GM18873 (cell line): ENCODE measurements at regions not wholly inside any gene's neighbourhood (a gene's known extent, or its start where the extent isn't known, plus 50 kb on each side); places are given as distances from the start of the nearest gene placed in this dataset.

Experiments
- ATAC-seq: cut with Tn5 transposase; IDR thresholded peaks from one replicate; pipeline ENCODE4 v1.9.1; 2021; ENCODE audit warnings: mild to moderate bottlenecking, moderate library complexity, moderate number of reproducible peaks; ENCODE audit not compliant: unreplicated experiment, low FRiP score

- no peak for ATAC-seq
These were observed 136.9 kb upstream of the PFN2 start for GRCh38 chr3:150107429-150108175.

- ATAC-seq = no peak
These were observed 136.2 kb upstream of the PFN2 start for GRCh38 chr3:150106740-150107428.

GRCh38 chr3:150105886-150106612 is 135.4 kb upstream of the PFN2 start:
- no peak for ATAC-seq

- ATAC-seq = no peak
These were observed 134.3 kb upstream of the PFN2 start for GRCh38 chr3:150105025-150105424.

- no peak for ATAC-seq
These were observed 133.9 kb upstream of the PFN2 start for GRCh38 chr3:150104564-150104963.

DNA sequence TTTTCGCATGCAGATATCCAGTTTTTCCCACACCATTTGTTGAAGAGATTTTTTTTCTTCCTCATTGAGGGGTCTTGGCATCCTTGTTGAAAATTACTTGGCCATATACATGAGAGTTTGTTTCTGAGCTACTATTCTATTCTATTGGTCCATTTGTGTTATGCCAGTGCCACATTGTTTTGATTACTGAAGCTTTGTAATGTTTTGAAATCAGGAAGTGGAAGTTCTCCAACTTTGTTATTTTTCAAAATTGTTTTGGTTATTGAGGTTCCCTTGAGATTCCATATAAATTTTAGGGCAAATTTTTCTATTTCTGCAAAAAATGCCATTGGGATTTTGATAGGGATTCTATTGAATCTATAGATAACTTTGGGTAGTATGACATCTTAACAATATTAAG is 130.3 kb upstream of the PFN2 start:
- no peak for ATAC-seq

DNA sequence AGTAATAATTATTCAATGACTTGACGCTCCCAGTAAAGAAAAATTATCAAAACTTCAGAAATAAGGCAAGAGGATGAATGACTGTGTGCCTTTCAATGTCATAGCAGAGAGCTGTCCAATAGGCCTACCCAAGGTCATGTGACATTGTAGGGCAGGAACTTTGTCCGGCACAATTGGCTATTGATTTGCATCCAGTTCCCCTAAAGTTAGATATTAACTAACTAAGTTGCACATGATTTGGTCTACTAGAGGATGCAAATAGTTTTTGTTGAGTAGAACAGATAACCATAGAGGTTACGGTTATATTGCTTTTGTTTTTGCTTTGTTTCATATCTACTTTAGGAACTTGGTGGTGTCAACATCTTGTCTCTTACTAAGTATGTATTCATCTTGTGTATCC is 127.9 kb upstream of the PFN2 start:
- peak; percentile 56 for ATAC-seq

DNA sequence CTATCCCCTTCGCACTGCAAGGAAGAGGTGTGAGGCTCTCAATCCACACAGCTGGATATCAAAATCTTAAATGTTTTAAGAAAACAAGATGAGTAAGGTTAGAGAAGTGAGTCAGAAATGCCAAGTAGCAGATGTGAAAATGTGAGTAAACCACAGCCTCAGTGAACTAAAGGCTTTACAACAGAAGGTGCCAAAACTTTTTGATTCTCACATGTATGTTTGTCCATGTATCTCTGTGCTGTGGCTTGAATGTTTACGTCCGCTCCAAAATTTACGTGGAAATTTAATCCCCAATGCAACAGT is 126.8 kb upstream of the PFN2 start:
- no peak for ATAC-seq

DNA sequence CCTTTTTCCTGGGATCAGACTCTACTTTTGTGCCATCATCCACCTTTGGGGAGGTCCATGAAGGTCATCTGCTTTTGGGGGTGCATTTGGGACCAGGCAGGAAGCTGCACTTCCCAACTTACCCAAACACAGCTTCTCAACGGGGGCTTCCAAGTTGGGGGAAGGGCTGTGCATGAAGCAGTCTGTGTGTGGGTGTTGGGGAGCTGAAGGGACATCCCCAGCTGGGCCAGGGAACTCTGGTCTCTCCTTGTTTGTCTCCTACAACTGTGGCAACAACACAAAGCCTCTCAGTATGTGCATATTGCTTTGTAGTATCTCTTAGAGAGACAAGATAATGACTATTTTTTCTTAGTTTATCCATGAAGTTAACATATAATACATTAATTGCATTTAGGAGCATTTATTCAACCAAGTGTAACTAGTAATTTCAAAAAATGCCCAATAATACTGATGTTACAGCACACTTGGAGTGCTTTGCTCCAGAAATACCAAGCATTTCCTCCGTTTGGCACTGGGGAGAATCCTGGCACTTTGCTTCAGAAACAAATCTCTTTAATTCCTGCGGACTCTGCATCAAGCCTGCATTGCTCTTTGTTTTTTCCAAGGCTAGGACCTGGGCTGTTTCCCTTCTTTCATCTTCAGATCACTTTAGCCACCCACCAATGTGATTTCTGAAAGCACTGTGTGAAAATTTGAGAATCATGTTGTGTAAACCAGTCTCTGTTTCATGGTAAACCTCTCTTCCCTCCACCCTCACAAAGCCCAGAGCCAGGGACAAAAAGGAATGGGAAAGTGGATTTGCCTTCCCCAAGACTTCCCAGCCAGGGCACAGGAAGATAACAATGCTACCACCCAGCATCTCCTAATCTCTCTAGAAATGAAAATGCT is 126.2 kb upstream of the PFN2 start:
- ATAC-seq = no peak

DNA sequence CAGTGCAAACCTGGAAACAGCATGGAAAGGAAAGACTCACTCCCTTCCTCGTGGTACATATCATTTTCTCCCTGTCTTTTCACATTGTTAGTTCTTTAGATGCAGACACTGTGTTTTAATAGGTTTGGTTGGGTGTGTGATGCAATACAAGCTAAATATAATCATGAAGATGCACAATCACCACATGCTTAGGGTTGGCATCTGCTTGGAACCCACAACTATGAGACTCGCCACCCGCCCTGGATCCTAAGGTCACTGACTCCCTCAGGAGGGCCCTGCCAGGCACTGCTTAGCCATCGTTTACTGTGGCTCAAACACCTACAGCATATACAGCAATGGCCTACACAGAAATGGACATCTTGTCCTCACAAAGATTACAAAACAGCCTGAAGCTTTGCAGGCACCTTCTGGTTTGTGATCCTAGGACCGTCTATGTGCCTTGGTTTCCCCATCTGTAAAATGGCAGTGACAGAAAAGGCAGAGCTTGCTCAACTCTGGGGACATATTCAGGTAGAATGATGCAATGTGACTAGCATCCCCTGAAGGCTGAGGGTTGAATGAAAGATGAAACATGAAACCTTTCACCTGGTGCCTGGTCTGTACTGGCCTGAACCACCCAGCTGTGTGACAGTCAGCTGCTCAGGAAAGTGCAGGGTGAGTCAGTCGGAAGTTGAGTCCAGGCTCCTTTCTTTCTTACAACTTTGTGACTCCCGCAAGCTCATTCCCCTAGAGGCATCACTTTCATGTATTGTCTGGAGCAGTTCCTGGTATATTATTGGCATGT is 123.6 kb upstream of the PFN2 start:
- no peak for ATAC-seq

GRCh38 chr3:150091626-150092025 is 120.9 kb upstream of the PFN2 start:
- no peak for ATAC-seq

DNA sequence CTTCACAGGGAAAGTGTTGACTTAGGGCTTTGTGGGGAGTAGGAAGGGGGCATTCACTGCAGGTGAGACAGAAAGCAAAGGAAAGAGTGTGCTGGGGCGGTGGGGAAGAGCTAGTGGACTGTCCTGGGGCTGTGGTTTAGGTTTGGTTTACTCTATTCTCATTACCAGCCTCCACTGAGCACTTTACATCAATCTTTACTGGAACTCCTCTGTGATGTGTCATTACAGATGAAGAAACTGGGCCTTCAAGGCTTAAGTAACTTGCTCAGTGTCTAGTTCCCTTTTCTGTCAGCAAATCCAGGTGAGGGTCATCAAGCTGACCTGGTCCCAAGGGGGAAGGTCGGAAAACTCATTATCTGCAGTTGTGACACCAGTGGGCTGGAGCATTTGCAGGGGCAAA is 120.2 kb upstream of the PFN2 start:
- no peak for ATAC-seq

GRCh38 chr3:150090006-150090405 is 119.3 kb upstream of the PFN2 start:
- no peak for ATAC-seq

DNA sequence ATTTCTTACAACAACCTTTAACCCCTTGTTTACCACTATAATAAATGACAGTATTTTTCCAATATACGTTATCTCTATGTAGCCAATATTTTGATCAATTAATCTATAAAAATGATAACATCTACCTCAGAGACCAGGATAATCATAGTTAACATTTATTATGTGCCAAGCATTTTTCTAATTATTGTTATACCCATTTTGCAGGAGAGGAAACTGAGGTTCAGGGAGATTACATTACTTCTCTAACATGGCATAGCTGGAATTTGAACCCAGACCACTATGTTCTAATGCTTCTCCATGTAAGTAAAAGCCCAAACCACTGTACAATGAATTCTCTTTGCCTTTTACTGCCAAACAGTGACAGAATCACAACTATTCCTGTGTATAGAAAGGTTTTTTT is 113.4 kb upstream of the PFN2 start:
- no peak for ATAC-seq

DNA sequence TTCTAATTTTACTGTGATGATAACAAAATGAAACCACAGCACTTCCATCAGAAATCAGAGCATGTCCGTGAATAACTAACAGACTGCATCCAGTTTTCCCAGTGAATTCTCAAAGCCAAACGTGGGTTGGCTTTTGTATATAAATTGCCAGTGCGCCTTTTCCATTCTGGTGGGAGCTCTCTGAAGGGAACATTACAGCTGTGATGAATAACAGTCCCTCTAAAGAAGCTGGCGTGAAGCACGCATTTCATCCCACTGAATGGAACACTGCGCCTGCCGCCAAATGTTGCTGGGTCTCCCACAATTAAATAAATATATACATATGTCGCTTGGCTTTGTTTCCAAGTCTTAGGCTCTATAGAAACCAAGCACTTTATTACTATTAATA is 113.0 kb upstream of the PFN2 start:
- no peak for ATAC-seq

DNA sequence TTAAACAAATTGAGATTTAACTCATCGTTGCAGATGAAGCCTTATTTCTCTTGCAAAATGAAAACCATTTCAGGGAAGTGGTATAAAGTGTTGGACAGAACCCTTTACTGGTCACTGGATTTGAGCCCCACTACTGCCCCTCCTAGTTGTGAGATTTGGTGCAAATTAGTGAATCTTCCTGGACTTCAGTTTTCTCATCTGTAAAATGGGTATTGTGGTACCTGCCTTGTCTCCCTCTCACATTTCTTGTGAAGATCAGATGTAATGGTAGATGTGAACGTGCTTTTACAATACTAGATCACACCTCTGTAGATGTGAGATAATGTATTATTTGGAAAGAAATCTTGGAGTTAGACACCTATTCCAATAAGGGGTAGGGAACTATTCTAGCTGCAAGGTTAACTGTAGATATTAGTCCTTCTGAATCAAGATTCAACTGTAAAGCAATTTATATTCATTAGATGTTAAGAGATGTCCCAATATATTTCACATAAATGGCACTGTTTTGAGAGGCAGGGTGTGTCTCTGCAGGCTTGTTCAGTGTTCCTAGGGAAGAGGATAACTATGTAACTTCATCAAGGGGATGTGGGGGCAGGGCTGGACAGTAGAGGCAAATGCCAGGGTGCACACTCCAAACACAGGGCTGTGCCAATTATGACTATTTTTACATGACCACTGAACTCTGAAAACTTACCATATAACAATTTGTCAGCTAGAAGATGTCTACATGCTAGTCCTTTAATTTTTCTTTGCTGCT is 112.4 kb upstream of the PFN2 start:
- ATAC-seq = no peak

DNA sequence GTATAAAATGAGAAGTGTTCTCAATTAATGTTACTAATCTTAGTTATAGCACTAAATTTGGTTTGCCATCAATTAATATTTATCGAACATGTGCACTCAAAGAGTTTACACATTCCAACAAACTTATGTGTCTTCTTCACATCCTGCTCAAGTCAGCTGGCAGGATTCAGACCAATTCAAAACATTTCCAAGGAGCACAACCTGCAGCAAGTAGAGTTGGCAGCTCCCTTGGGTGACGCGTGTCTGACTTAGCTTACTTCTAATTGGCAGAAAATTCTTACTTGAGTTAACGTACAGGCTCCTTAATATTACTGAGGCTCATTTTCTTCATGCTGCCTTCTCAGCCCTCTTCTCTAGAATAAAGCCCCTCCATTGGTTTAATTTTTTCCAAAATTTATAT is 110.4 kb upstream of the PFN2 start:
- ATAC-seq = no peak

DNA sequence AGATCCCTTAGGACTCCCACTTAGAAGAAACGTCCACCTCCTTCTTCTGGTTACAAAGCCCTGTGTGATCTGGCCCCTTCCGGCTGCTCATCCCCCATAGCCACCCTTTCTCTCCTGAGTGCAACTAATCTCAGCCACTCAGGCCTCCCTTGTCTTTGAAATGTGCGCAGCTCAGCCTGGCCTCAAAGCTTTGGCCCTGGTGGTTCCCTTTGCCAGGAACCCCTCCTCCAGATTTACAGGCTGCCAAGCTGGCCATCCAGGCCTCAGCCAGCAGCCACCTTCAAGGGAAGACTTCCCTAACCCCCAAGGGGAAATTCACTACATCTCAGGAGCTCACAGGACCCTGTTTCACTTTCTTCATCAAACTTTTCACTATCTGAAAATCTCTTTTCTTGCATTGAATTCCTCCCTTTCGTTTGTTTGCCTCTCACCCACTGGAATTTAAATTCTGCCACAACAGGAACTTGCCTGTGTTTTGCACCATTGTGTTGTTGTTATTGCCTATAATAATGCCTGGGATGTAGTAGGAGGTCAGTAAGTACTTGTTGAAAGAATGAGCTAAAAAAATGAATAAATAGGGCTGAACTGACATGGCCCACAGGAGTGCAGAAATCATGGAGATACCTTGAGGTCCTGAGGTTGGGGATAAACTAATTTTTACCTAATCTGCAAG is 109.5 kb upstream of the PFN2 start:
- no peak for ATAC-seq
